ENCODE measurements at regions not wholly inside any gene's neighbourhood (a gene's known extent, or its start where the extent isn't known, plus 50 kb on each side); places are given as distances from the start of the nearest gene placed in this dataset.

DNA sequence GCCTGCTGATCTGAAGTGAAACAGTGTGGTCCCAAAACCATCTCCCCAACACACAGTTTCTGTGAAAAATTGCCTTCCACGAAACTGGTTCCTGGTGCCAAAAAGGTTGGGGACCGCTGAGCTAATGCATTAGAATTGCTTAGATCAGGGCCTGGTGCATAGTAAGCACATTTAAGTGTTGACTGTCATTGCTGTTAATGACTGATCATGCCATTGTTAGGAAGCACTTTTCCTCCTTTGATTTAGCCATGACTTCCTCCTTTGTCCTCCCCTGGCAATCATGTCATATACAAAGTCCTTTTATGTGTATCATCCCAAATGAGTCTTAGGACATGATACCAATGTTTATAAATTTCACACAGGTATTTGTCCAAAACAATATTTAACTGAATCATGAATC, 81.5 kb upstream of the ATP11B start:
- TF ChIP-seq RAD21 (IDR thresholded peaks at IDR 0.05) (no peak), TAF1 (conservative IDR thresholded peaks at IDR 0.05) (no peak), GABPA (IDR thresholded peaks at IDR 0.05 in 1 of 2, conservative IDR thresholded peaks at IDR 0.05 in 1 of 2) (no peak)
- TF ChIP-seq, protein P1, sequence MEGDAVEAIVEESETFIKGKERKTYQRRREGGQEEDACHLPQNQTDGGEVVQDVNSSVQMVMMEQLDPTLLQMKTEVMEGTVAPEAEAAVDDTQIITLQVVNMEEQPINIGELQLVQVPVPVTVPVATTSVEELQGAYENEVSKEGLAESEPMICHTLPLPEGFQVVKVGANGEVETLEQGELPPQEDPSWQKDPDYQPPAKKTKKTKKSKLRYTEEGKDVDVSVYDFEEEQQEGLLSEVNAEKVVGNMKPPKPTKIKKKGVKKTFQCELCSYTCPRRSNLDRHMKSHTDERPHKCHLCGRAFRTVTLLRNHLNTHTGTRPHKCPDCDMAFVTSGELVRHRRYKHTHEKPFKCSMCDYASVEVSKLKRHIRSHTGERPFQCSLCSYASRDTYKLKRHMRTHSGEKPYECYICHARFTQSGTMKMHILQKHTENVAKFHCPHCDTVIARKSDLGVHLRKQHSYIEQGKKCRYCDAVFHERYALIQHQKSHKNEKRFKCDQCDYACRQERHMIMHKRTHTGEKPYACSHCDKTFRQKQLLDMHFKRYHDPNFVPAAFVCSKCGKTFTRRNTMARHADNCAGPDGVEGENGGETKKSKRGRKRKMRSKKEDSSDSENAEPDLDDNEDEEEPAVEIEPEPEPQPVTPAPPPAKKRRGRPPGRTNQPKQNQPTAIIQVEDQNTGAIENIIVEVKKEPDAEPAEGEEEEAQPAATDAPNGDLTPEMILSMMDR (IDR thresholded peaks at IDR 0.05; ENCODE audit: low read depth, low read length, missing input control): no peak
